ENCODE measurements at regions not wholly inside any gene's neighbourhood (a gene's known extent, or its start where the extent isn't known, plus 50 kb on each side); places are given as distances from the start of the nearest gene placed in this dataset.
A peak's percentile ranks its signal among the peaks of the same experiment; 100 is the strongest.

- Histone ChIP-seq H3K4me3 (ENCODE audit: low read depth, low read length) (no peak overlapping the region), H2BK12ac (ENCODE audit: low read length) (no peak overlapping the region), H3K4ac (ENCODE audit: low read depth, low read length) (no peak overlapping the region), H3K9ac (ENCODE audit: low read length) (no peak overlapping the region), H2BK5ac (ENCODE audit: low read depth, low read length, poor library complexity) (no peak overlapping the region), H2BK120ac (ENCODE audit: insufficient read depth, low read length, poor library complexity) (no peak overlapping the region), H3K23ac (ENCODE audit: low read length) (no peak overlapping the region), H3K27ac (ENCODE audit: low read depth, low read length) (no peak overlapping the region), H4K12ac (ENCODE audit: low read depth, low read length) (no peak overlapping the region), H3K9me3 (ENCODE audit: insufficient read depth, low read depth, low read length) (no peaks in the 10 kb centered on the region), H3K4me2 (ENCODE audit: low read length) (no peak overlapping the region), H2AK5ac (ENCODE audit: low read length) (no peak overlapping the region), H3K18ac (ENCODE audit: low read length) (no peak overlapping the region), H3K36me3 (ENCODE audit: control insufficient read depth in 1 of 2, insufficient read depth in 2 of 2, low read length in 2 of 2) (no peaks in the 10 kb centered on the region), H3K79me1 (ENCODE audit: low read length) (no peaks in the 10 kb centered on the region), H3K79me2 (ENCODE audit: control insufficient read depth, insufficient read depth, low read length, poor library complexity) (no peaks in the 10 kb centered on the region), H3K14ac (ENCODE audit: low read length) (no peak overlapping the region), H2AFZ (ENCODE audit: insufficient read depth, low read length, poor library complexity) (no peak overlapping the region), H4K91ac (ENCODE audit: low read depth, low read length) (no peak overlapping the region), H4K8ac (ENCODE audit: low read depth, low read length) (no peak overlapping the region), H3K27me3 (ENCODE audit: insufficient read depth, low read length) (no peaks in the 10 kb centered on the region), H3K4me1 (ENCODE audit: control insufficient read depth in 1 of 2, insufficient read depth in 2 of 2, low read length in 2 of 2) (no peaks in the 10 kb centered on the region)
- WGBS (ENCODE audit: extremely low coverage, insufficient coverage, insufficient read length) = no CpG with 5 or more reads among the region's 2 CpGs
- peak in 1 of 2 donors; percentile 14 for DNase-seq
Observed at GRCh38 chr1:82091729-82092128, 291.0 kb downstream of the ADGRL2 start.

DNA sequence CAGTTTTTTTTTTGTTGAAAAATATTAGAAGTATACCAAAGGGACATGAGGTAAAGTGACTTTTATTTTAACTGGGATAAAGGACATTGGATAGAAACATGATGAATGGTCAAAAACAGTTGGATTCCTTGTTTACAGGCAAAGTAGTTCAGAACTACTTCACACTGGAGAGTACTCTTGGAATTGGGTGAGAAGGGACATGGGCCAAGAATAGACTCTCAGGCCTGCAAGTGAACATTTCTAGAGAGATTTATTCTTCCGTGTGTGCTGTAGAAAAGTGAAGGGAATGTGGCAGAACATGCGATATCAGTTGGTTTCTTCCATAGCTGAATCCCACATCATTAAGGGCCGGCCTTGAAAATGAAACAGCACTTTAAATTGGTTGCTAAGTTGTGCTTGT lies 290.5 kb downstream of the ADGRL2 start:
- H2BK12ac ChIP-seq (ENCODE audit: low read length) = no peak overlapping the region
- no peak overlapping the region for H2AFZ ChIP-seq (ENCODE audit: insufficient read depth, low read length, poor library complexity)
- WGBS (ENCODE audit: extremely low coverage, insufficient coverage, insufficient read length) = no CpG with 5 or more reads among the region's 3 CpGs
- H3K4ac ChIP-seq (ENCODE audit: low read depth, low read length) = no peak overlapping the region
- H3K4me3 ChIP-seq (ENCODE audit: low read depth, low read length) = no peak overlapping the region
- no peaks in the 10 kb centered on the region for H3K27me3 ChIP-seq (ENCODE audit: insufficient read depth, low read length)
- no peak overlapping the region for H3K4me2 ChIP-seq (ENCODE audit: low read length)
- no peak overlapping the region for H4K12ac ChIP-seq (ENCODE audit: low read depth, low read length)
- no peak overlapping the region for H4K8ac ChIP-seq (ENCODE audit: low read depth, low read length)
- no peaks in the 10 kb centered on the region for H3K79me2 ChIP-seq (ENCODE audit: control insufficient read depth, insufficient read depth, low read length, poor library complexity)
- no peak overlapping the region for H4K91ac ChIP-seq (ENCODE audit: low read depth, low read length)
- no peak overlapping the region for H3K18ac ChIP-seq (ENCODE audit: low read length)
- no peak overlapping the region for H2AK5ac ChIP-seq (ENCODE audit: low read length)
- DNase-seq = no peak
- H3K79me1 ChIP-seq (ENCODE audit: low read length) = no peaks in the 10 kb centered on the region
- H3K4me1 ChIP-seq (ENCODE audit: control insufficient read depth in 1 of 2, insufficient read depth in 2 of 2, low read length in 2 of 2) = no peaks in the 10 kb centered on the region
- H3K27ac ChIP-seq (ENCODE audit: low read depth, low read length) = no peak overlapping the region
- H3K36me3 ChIP-seq (ENCODE audit: control insufficient read depth in 1 of 2, insufficient read depth in 2 of 2, low read length in 2 of 2) = no peaks in the 10 kb centered on the region
- no peak overlapping the region for H2BK5ac ChIP-seq (ENCODE audit: low read depth, low read length, poor library complexity)
- H3K9me3 ChIP-seq (ENCODE audit: insufficient read depth, low read depth, low read length) = no peaks in the 10 kb centered on the region
- H2BK120ac ChIP-seq (ENCODE audit: insufficient read depth, low read length, poor library complexity) = no peak overlapping the region
- no peak overlapping the region for H3K14ac ChIP-seq (ENCODE audit: low read length)
- no peak overlapping the region for H3K23ac ChIP-seq (ENCODE audit: low read length)
- H3K9ac ChIP-seq (ENCODE audit: low read length) = no peak overlapping the region

- no peaks in the 10 kb centered on the region for H3K27me3 ChIP-seq (ENCODE audit: insufficient read depth, low read length)
- H4K12ac ChIP-seq (ENCODE audit: low read depth, low read length) = no peak overlapping the region
- no peaks in the 10 kb centered on the region for H3K4me1 ChIP-seq (ENCODE audit: control insufficient read depth in 1 of 2, insufficient read depth in 2 of 2, low read length in 2 of 2)
- no peak overlapping the region for H4K91ac ChIP-seq (ENCODE audit: low read depth, low read length)
- no peak overlapping the region for H3K9ac ChIP-seq (ENCODE audit: low read length)
- no peak overlapping the region for H2BK5ac ChIP-seq (ENCODE audit: low read depth, low read length, poor library complexity)
- no peak overlapping the region for H3K4me2 ChIP-seq (ENCODE audit: low read length)
- H3K79me2 ChIP-seq (ENCODE audit: control insufficient read depth, insufficient read depth, low read length, poor library complexity) = no peaks in the 10 kb centered on the region
- no peaks in the 10 kb centered on the region for H3K79me1 ChIP-seq (ENCODE audit: low read length)
- H3K4ac ChIP-seq (ENCODE audit: low read depth, low read length) = no peak overlapping the region
- no peaks in the 10 kb centered on the region for H3K36me3 ChIP-seq (ENCODE audit: control insufficient read depth in 1 of 2, insufficient read depth in 2 of 2, low read length in 2 of 2)
- no peak overlapping the region for H2BK120ac ChIP-seq (ENCODE audit: insufficient read depth, low read length, poor library complexity)
- DNase-seq = no peak
- no peak overlapping the region for H2BK12ac ChIP-seq (ENCODE audit: low read length)
- H3K4me3 ChIP-seq (ENCODE audit: low read depth, low read length) = no peak overlapping the region
- no peak overlapping the region for H2AK5ac ChIP-seq (ENCODE audit: low read length)
- H3K14ac ChIP-seq (ENCODE audit: low read length) = no peak overlapping the region
- no peak overlapping the region for H3K27ac ChIP-seq (ENCODE audit: low read depth, low read length)
- no peak overlapping the region for H3K18ac ChIP-seq (ENCODE audit: low read length)
- no peaks in the 10 kb centered on the region for H3K9me3 ChIP-seq (ENCODE audit: insufficient read depth, low read depth, low read length)
- no peak overlapping the region for H2AFZ ChIP-seq (ENCODE audit: insufficient read depth, low read length, poor library complexity)
- H4K8ac ChIP-seq (ENCODE audit: low read depth, low read length) = no peak overlapping the region
- H3K23ac ChIP-seq (ENCODE audit: low read length) = no peak overlapping the region
- WGBS (ENCODE audit: extremely low coverage, insufficient coverage, insufficient read length) = no CpG with 5 or more reads among the region's 1 CpG
Observed at GRCh38 chr1:82090104-82090503, 289.4 kb downstream of the ADGRL2 start.

- Histone ChIP-seq H2AFZ (ENCODE audit: insufficient read depth, low read length, poor library complexity) (no peak overlapping the region), H3K27me3 (ENCODE audit: insufficient read depth, low read length) (no peaks in the 10 kb centered on the region), H4K8ac (ENCODE audit: low read depth, low read length) (no peak overlapping the region), H2AK5ac (ENCODE audit: low read length) (no peak overlapping the region), H3K27ac (ENCODE audit: low read depth, low read length) (no peak overlapping the region), H2BK12ac (ENCODE audit: low read length) (no peak overlapping the region), H3K4me2 (ENCODE audit: low read length) (no peak overlapping the region), H2BK5ac (ENCODE audit: low read depth, low read length, poor library complexity) (no peak overlapping the region), H3K23ac (ENCODE audit: low read length) (no peak overlapping the region), H3K14ac (ENCODE audit: low read length) (no peak overlapping the region), H3K9ac (ENCODE audit: low read length) (no peak overlapping the region), H3K4ac (ENCODE audit: low read depth, low read length) (no peak overlapping the region), H3K36me3 (ENCODE audit: control insufficient read depth in 1 of 2, insufficient read depth in 2 of 2, low read length in 2 of 2) (no peaks in the 10 kb centered on the region), H4K12ac (ENCODE audit: low read depth, low read length) (no peak overlapping the region), H3K9me3 (ENCODE audit: insufficient read depth, low read depth, low read length) (no peaks in the 10 kb centered on the region), H3K79me2 (ENCODE audit: control insufficient read depth, insufficient read depth, low read length, poor library complexity) (no peaks in the 10 kb centered on the region), H3K18ac (ENCODE audit: low read length) (no peak overlapping the region), H2BK120ac (ENCODE audit: insufficient read depth, low read length, poor library complexity) (no peak overlapping the region), H4K91ac (ENCODE audit: low read depth, low read length) (no peak overlapping the region), H3K79me1 (ENCODE audit: low read length) (no peaks in the 10 kb centered on the region), H3K4me1 (ENCODE audit: control insufficient read depth in 1 of 2, insufficient read depth in 2 of 2, low read length in 2 of 2) (no peaks in the 10 kb centered on the region), H3K4me3 (ENCODE audit: low read depth, low read length) (no peak overlapping the region)
- peak in 1 of 2 donors; percentile 23 for DNase-seq
- WGBS (ENCODE audit: extremely low coverage, insufficient coverage, insufficient read length) = no CpG with 5 or more reads among the region's 2 CpGs
Observed at GRCh38 chr1:82086739-82087138, 286.0 kb downstream of the ADGRL2 start.
